ENCODE measurements at regions not wholly inside any gene's neighbourhood (a gene's known extent, or its start where the extent isn't known, plus 50 kb on each side); places are given as distances from the start of the nearest gene placed in this dataset.

GRCh38 chr4:66829310-66829709, 716.0 kb downstream of the CENPC start:
- TF ChIP-seq CTCF (IDR thresholded peaks at IDR 0.05; ENCODE audit: low read depth, low read length, poor library complexity, severe bottlenecking) (no peak), EZH2phosphoT487 (IDR thresholded peaks at IDR 0.05; ENCODE audit: borderline replicate concordance, low read length) (no peak)
